Astrocyte (in vitro differentiated cells and primary cell): ENCODE measurements at regions not wholly inside any gene's neighbourhood (a gene's known extent, or its start where the extent isn't known, plus 50 kb on each side); places are given as distances from the start of the nearest gene placed in this dataset.

Experiments
- DNase-seq: peaks from one replicate; pipeline ENCODE4 v3.0.0-alpha.2; 2010; ENCODE audit warnings: low read depth
- FAIRE-seq: peaks from 2 replicates; lab custom pipeline; 2011; peaks lifted over from hg19 to GRCh38; lab: Jason Lieb, UNC
- H2AFZ ChIP-seq: 2 replicates; pipeline ENCODE4 v1.6.0; 2012; ENCODE audit warnings: low read depth, low read length, inconsistent platforms
- H3K27ac ChIP-seq: 2 replicates; pipeline ENCODE4 v1.5.1; 2011; ENCODE audit warnings: low read depth, low read length, inconsistent platforms
- H3K27me3 ChIP-seq: 2 replicates; pipeline ENCODE4 v1.6.0; 2011; ENCODE audit warnings: low read length, inconsistent platforms; ENCODE audit not compliant: insufficient read depth
- H3K36me3 ChIP-seq: 2 replicates; pipeline ENCODE4 v1.5.1; 2011; ENCODE audit warnings: low read length, inconsistent platforms; ENCODE audit not compliant: insufficient read depth
- H3K4me1 ChIP-seq: 2 replicates; pipeline ENCODE4 v1.5.1; 2011; ENCODE audit warnings: low read length, inconsistent platforms; ENCODE audit not compliant: insufficient read depth
- H3K4me2 ChIP-seq: 2 replicates; pipeline ENCODE4 v1.6.0; 2012; ENCODE audit warnings: low read length, inconsistent platforms
- H3K4me3 ChIP-seq: 2 replicates; pipeline ENCODE4 v1.5.1; 2011; ENCODE audit warnings: low read depth, mild to moderate bottlenecking, low read length, inconsistent platforms; ENCODE audit not compliant: insufficient read depth
- H3K79me2 ChIP-seq: 2 replicates; pipeline ENCODE4 v1.6.0; 2012; ENCODE audit warnings: mild to moderate bottlenecking, low read length, inconsistent platforms; ENCODE audit not compliant: insufficient read depth
- H3K9ac ChIP-seq: 2 replicates; pipeline ENCODE4 v1.6.0; 2012; ENCODE audit warnings: mild to moderate bottlenecking, low read length, inconsistent platforms
- H3K9me3 ChIP-seq: 2 replicates; pipeline ENCODE4 v1.5.1; 2012; ENCODE audit warnings: low read depth, mild to moderate bottlenecking, low read length, inconsistent platforms; ENCODE audit not compliant: insufficient read depth
- H4K20me1 ChIP-seq: 2 replicates; pipeline ENCODE4 v1.6.0; 2012; ENCODE audit warnings: low read length, inconsistent platforms; ENCODE audit not compliant: insufficient read depth
- H3K27ac Mint-ChIP-seq: one replicate; pipeline ENCODE4 v1.8.0; 2021; ENCODE audit warnings: mild to moderate bottlenecking, mixed read lengths; ENCODE audit not compliant: unreplicated experiment
- H3K27me3 Mint-ChIP-seq: one replicate; pipeline ENCODE4 v1.8.0; 2021; ENCODE audit warnings: low read depth, mixed read lengths; ENCODE audit not compliant: unreplicated experiment
- H3K36me3 Mint-ChIP-seq: one replicate; pipeline ENCODE4 v1.8.0; 2021; ENCODE audit warnings: low read depth, mixed read lengths; ENCODE audit not compliant: unreplicated experiment
- H3K4me1 Mint-ChIP-seq: one replicate; pipeline ENCODE4 v1.8.0; 2021; ENCODE audit warnings: low read depth, mixed read lengths; ENCODE audit not compliant: unreplicated experiment
- H3K4me3 Mint-ChIP-seq: one replicate; pipeline ENCODE4 v1.8.0; 2021; ENCODE audit warnings: mild to moderate bottlenecking, moderate library complexity, mixed read lengths; ENCODE audit not compliant: unreplicated experiment
- H3K9me3 Mint-ChIP-seq: one replicate; pipeline ENCODE4 v1.8.0; 2021; ENCODE audit warnings: mild to moderate bottlenecking, mixed read lengths; ENCODE audit not compliant: unreplicated experiment
- CTCF ChIP-seq: IDR thresholded peaks from 2 replicates; pipeline ENCODE4 v1.5.1; 2011; ENCODE audit warnings: low read depth, mild to moderate bottlenecking, inconsistent platforms, low read length, moderate library complexity; ENCODE audit not compliant: insufficient read depth
- EZH2 ChIP-seq: IDR thresholded peaks from 2 replicates; pipeline ENCODE4 v1.6.1; 2012; ENCODE audit warnings: mild to moderate bottlenecking, low read length, inconsistent platforms; ENCODE audit not compliant: insufficient read depth

GRCh38 chr4:136881666-136882065, 650.6 kb downstream of the PCDH18 start:
- Histone ChIP-seq H3K9ac (no peak overlapping the region), H3K4me2 (no peak overlapping the region), H3K27me3 (no peaks in the 10 kb centered on the region), H3K79me2 (no peaks in the 10 kb centered on the region), H2AFZ (no peak overlapping the region), H3K9me3 (no peaks in the 10 kb centered on the region), H3K4me1 (no peaks in the 10 kb centered on the region), H3K27ac (no peak overlapping the region), H3K4me3 (no peak overlapping the region), H3K36me3 (no peaks in the 10 kb centered on the region), H4K20me1 (no peaks in the 10 kb centered on the region)
- no peaks in the 10 kb centered on the region for H3K9me3 Mint-ChIP-seq
- no peaks in the 10 kb centered on the region for H3K36me3 Mint-ChIP-seq
- H3K27ac Mint-ChIP-seq = no peak overlapping the region
- no peaks in the 10 kb centered on the region for H3K27me3 Mint-ChIP-seq
- no peak overlapping the region for H3K4me3 Mint-ChIP-seq
- TF ChIP-seq CTCF (no peak), EZH2 (no peak)
- FAIRE-seq = no peak
- DNase-seq = no peak
- H3K4me1 Mint-ChIP-seq = no peaks in the 10 kb centered on the region

- H3K4me2 ChIP-seq = no peak overlapping the region
- FAIRE-seq (no peak), DNase-seq (no peak)
- H3K9me3 Mint-ChIP-seq = no peaks in the 10 kb centered on the region
- H3K36me3 Mint-ChIP-seq = no peaks in the 10 kb centered on the region
- H3K9me3 ChIP-seq = no peaks in the 10 kb centered on the region
- no peak for TF ChIP-seq EZH2
- no peak for TF ChIP-seq CTCF
- no peak overlapping the region for H2AFZ ChIP-seq
- H3K4me1 Mint-ChIP-seq = peaks cover 3% of the 10 kb centered on the region
- H3K79me2 ChIP-seq = no peaks in the 10 kb centered on the region
- no peaks in the 10 kb centered on the region for H3K36me3 ChIP-seq
- H3K27ac Mint-ChIP-seq = no peak overlapping the region
- no peaks in the 10 kb centered on the region for H3K4me1 ChIP-seq
- no peaks in the 10 kb centered on the region for H3K27me3 ChIP-seq
- H3K27me3 Mint-ChIP-seq = no peaks in the 10 kb centered on the region
- H3K4me3 ChIP-seq = no peak overlapping the region
- no peak overlapping the region for H3K4me3 Mint-ChIP-seq
- no peak overlapping the region for H3K27ac ChIP-seq
- no peaks in the 10 kb centered on the region for H4K20me1 ChIP-seq
- no peak overlapping the region for H3K9ac ChIP-seq
Observed at GRCh38 chr4:136873555-136873954, 658.7 kb downstream of the PCDH18 start.

DNA sequence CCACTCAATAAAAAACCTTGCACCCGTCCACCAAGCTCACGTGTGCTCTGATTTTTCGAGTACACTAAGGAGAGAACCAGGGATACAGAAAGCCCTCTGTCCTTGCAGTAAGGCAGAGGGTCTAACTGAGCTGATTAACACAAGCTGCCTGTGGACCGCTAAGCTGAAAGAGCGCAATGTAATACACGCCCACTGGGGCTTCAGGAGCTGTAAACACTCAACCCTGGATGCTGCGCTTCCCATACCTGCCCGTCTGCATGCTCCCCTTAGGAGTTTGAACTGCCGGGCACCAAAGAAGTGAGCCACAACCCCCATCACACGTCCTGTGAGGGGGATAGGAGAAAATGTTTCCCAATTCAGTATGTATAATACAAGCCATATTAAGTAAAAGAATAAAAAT, 664.8 kb downstream of the PCDH18 start:
- Histone ChIP-seq H3K27me3 (no peaks in the 10 kb centered on the region), H3K79me2 (no peaks in the 10 kb centered on the region), H3K9me3 (no peaks in the 10 kb centered on the region), H3K4me3 (no peak overlapping the region), H3K9ac (no peak overlapping the region), H3K27ac (no peak overlapping the region), H3K4me2 (no peak overlapping the region), H3K4me1 (peaks cover 4% of the 10 kb centered on the region), H2AFZ (no peak overlapping the region), H4K20me1 (no peaks in the 10 kb centered on the region), H3K36me3 (no peaks in the 10 kb centered on the region)
- H3K27ac Mint-ChIP-seq = no peak overlapping the region
- no peak for DNase-seq
- H3K27me3 Mint-ChIP-seq = no peaks in the 10 kb centered on the region
- no peaks in the 10 kb centered on the region for H3K4me1 Mint-ChIP-seq
- no peak for TF ChIP-seq CTCF
- TF ChIP-seq EZH2 = no peak
- no peaks in the 10 kb centered on the region for H3K9me3 Mint-ChIP-seq
- H3K4me3 Mint-ChIP-seq = no peak overlapping the region
- H3K36me3 Mint-ChIP-seq = no peaks in the 10 kb centered on the region
- no peak for FAIRE-seq
